Liver (tissue), 8 donors: ENCODE measurements at regions not wholly inside any gene's neighbourhood (a gene's known extent, or its start where the extent isn't known, plus 50 kb on each side); places are given as distances from the start of the nearest gene placed in this dataset.

ENCODE experiments used
- DNase-seq: peaks from one replicate; pipeline ENCODE4 v3.0.0-alpha.2; 2017; ENCODE audit warnings: low spot score
- H3K27ac ChIP-seq, 2 donors: one replicate each; pipeline ENCODE4 v1.7.0; 2013; ENCODE audit warnings: inconsistent platforms in 2 of 2, low read length in 2 of 2, control low read depth in 1 of 2, low read depth in 1 of 2, mild to moderate bottlenecking in 1 of 2
- H3K27me3 ChIP-seq, 4 donors: one replicate each; pipeline versions ENCODE4 v1.6.1 to v1.7.0; 2013; ENCODE audit warnings: low read length in 3 of 4, inconsistent platforms in 1 of 4, mild to moderate bottlenecking in 1 of 4, moderate library complexity in 1 of 4; ENCODE audit not compliant: control insufficient read depth in 4 of 4, insufficient read depth in 4 of 4
- H3K36me3 ChIP-seq, 4 donors: one replicate each; pipeline versions ENCODE4 v1.6.1 to v1.7.0; 2013; ENCODE audit warnings: low read length in 3 of 4, mild to moderate bottlenecking in 3 of 4, low read depth in 1 of 4, moderate library complexity in 1 of 4; ENCODE audit not compliant: control insufficient read depth in 4 of 4, insufficient read depth in 3 of 4
- H3K4me1 ChIP-seq, 4 donors: one replicate each; pipeline versions ENCODE4 v1.6.1 to v1.7.0; 2013; ENCODE audit warnings: low read length in 3 of 4, mild to moderate bottlenecking in 3 of 4, moderate library complexity in 1 of 4; ENCODE audit not compliant: control insufficient read depth in 4 of 4, insufficient read depth in 4 of 4
- H3K4me3 ChIP-seq, 3 donors: one replicate each; pipeline versions ENCODE4 v1.6.1 to v1.7.0; 2013; ENCODE audit warnings: low read length in 3 of 3, control low read depth in 1 of 3, low read depth in 1 of 3, mild to moderate bottlenecking in 1 of 3
- H3K9ac ChIP-seq, 2 donors: one replicate each; pipeline ENCODE4 v1.7.0; 2013; ENCODE audit warnings: low read length in 2 of 2, mild to moderate bottlenecking in 2 of 2, moderate library complexity in 2 of 2, control low read depth in 1 of 2, low read depth in 1 of 2
- H3K9me3 ChIP-seq, 4 donors: one replicate each; pipeline versions ENCODE4 v1.6.1 to v1.7.0; 2013; ENCODE audit warnings: low read length in 3 of 4; ENCODE audit not compliant: control insufficient read depth in 4 of 4
- CTCF ChIP-seq: fragments of 150-350 bp; IDR thresholded peaks from 2 replicates; pipeline ENCODE4 v1.5.1; 2017; ENCODE audit warnings: improper control_type of control experiment, low read depth, low read length; ENCODE audit not compliant: missing input control
- EGR1 ChIP-seq, 2 donors: IDR thresholded peaks; 2 replicates each; pipeline ENCODE4 v1.6.1; 2016 to 2018; ENCODE audit warnings: antibody characterized with exemption in 2 of 2, low read depth in 2 of 2
- FOXA2 ChIP-seq: IDR thresholded peaks from 2 replicates; pipeline ENCODE4 v1.6.1; 2016; ENCODE audit warnings: antibody characterized with exemption
- HNF4A ChIP-seq, 2 donors: conservative IDR thresholded peaks; 2 replicates each; pipeline ENCODE4 v1.6.1; 2016; ENCODE audit warnings: antibody characterized with exemption in 2 of 2, mild to moderate bottlenecking in 2 of 2
- HNF4G ChIP-seq: IDR thresholded peaks from 2 replicates; pipeline ENCODE4 v1.6.1; 2016; ENCODE audit warnings: antibody characterized with exemption
- JUND ChIP-seq, 2 donors: IDR thresholded peaks; 2 replicates each; pipeline ENCODE4 v1.6.1; 2016; ENCODE audit warnings: antibody characterized with exemption in 2 of 2
- MAX ChIP-seq: IDR thresholded peaks from 2 replicates; pipeline ENCODE4 v1.6.1; 2016; ENCODE audit warnings: antibody characterized with exemption
- NR2F2 ChIP-seq: IDR thresholded peaks from 2 replicates; pipeline ENCODE4 v1.6.1; 2016; ENCODE audit warnings: antibody characterized with exemption
- RAD21 ChIP-seq, 2 donors: IDR thresholded peaks; 2 replicates each; pipeline ENCODE4 v1.6.1; 2016; ENCODE audit warnings: antibody characterized with exemption in 2 of 2, mild to moderate bottlenecking in 2 of 2
- REST ChIP-seq: IDR thresholded peaks from 2 replicates; pipeline ENCODE4 v1.6.1; 2016; ENCODE audit warnings: antibody characterized with exemption, mild to moderate bottlenecking
- RXRA ChIP-seq, 2 donors: IDR thresholded peaks; 2 replicates each; pipeline ENCODE4 v1.6.1; 2017 to 2018; ENCODE audit warnings: antibody characterized with exemption in 2 of 2, mild to moderate bottlenecking in 1 of 2
- SP1 ChIP-seq: IDR thresholded peaks from 2 replicates; pipeline ENCODE4 v1.6.1; 2018; ENCODE audit warnings: antibody characterized with exemption, mild to moderate bottlenecking
- TAF1 ChIP-seq: conservative IDR thresholded peaks from 2 replicates; pipeline ENCODE4 v1.6.1; 2016; ENCODE audit warnings: antibody characterized with exemption, mild to moderate bottlenecking
- ZBTB33 ChIP-seq: IDR thresholded peaks from 2 replicates; pipeline ENCODE4 v1.6.1; 2016; ENCODE audit warnings: antibody characterized with exemption
- WGBS: extraction: QIAGEN DNeasy Blood & Tissue Kit; methylation state at CpG from one replicate; pipeline ENCODE4 v1.1.7; 2013; 5-methylcytosine and 5-hydroxymethylcytosine counted together
- donor health status: healthy.
- donor health status: healthy.
- donor health status: healthy.
- donor health status: healthy.
- donor health status: healthy.

GRCh38 chr18:78514910-78515670, 464.5 kb upstream of the SALL3 start (continued):
- TF ChIP-seq REST (no peak), EGR1 (IDR thresholded peaks at IDR 0.05; ENCODE audit: low read depth in 2 of 2) (no peak)

GRCh38 chr18:78517328-78517727, 462.3 kb upstream of the SALL3 start:
- H3K27me3 ChIP-seq = no peaks in the 10 kb centered on the region
- 87% methylated on average over 22 of the region's 22 CpGs for WGBS
- no peak for DNase-seq
- no peak overlapping the region for H3K9ac ChIP-seq
- H3K27ac ChIP-seq = no peak overlapping the region
- H3K9me3 ChIP-seq = no peaks in the 10 kb centered on the region
- H3K4me3 ChIP-seq = no peak overlapping the region
- H3K36me3 ChIP-seq = no peaks in the 10 kb centered on the region
- no peak for TF ChIP-seq FOXA2
- no peak for TF ChIP-seq RAD21 (IDR thresholded peaks at IDR 0.05)
- no peak for TF ChIP-seq RXRA (IDR thresholded peaks at IDR 0.05)
- no peak for TF ChIP-seq ZBTB33
- TF ChIP-seq NR2F2 = no peak
- no peak for TF ChIP-seq HNF4G
- no peak for TF ChIP-seq EGR1 (IDR thresholded peaks at IDR 0.05; ENCODE audit: low read depth in 2 of 2)
- TF ChIP-seq TAF1 = no peak
- TF ChIP-seq HNF4A (conservative IDR thresholded peaks at IDR 0.05) = no peak
- TF ChIP-seq MAX = no peak
- no peak for TF ChIP-seq SP1
- H3K4me1 ChIP-seq = no peaks in the 10 kb centered on the region

GRCh38 chr18:78517973-78518372, 461.6 kb upstream of the SALL3 start:
- DNase-seq = no peak

More at GRCh38 chr18:78517973-78518372, 461.6 kb upstream of the SALL3 start:
- H3K9me3 ChIP-seq = no peaks in the 10 kb centered on the region
- no peaks in the 10 kb centered on the region for H3K27me3 ChIP-seq
- 83% methylated on average over 13 of the region's 13 CpGs for WGBS
- H3K4me3 ChIP-seq = no peak overlapping the region
- TF ChIP-seq REST (no peak), SP1 (no peak), CTCF (no peak), RAD21 (IDR thresholded peaks at IDR 0.05) (no peak), NR2F2 (no peak), JUND (IDR thresholded peaks at IDR 0.05) (no peak)
- H3K27ac ChIP-seq = no peak overlapping the region
- no peaks in the 10 kb centered on the region for H3K4me1 ChIP-seq
- H3K36me3 ChIP-seq = no peaks in the 10 kb centered on the region
- H3K9ac ChIP-seq = no peak overlapping the region
